AG04450 (cell line): ENCODE measurements at regions not wholly inside any gene's neighbourhood (a gene's known extent, or its start where the extent isn't known, plus 50 kb on each side); places are given as distances from the start of the nearest gene placed in this dataset.

ENCODE experiments used
- CTCF ChIA-PET: fragments of 300-600, 350-600 bp; formaldehyde crosslinking; extraction: SDS; loops from one replicate; lab custom pipeline; 2022; ENCODE audit warnings: antibody characterized with exemption, inconsistent platforms; lab: Charles Lee
- POLR2A ChIA-PET: fragments of 350-600 bp; formaldehyde crosslinking; extraction: SDS; loops from one replicate; lab custom pipeline; 2021; ENCODE audit warnings: antibody characterized with exemption, inconsistent platforms; lab: Yijun Ruan, JAX
- DNase-seq: peaks from one replicate; pipeline ENCODE4 v3.0.0-alpha.2; 2011; ENCODE audit warnings: low read depth, low spot score
- H3K27ac ChIP-seq: one replicate; pipeline ENCODE4 v1.5.1; 2012; ENCODE audit warnings: low read depth, low read length, control low read depth
- H3K27me3 ChIP-seq: one replicate; pipeline ENCODE4 v1.6.0; 2012; ENCODE audit warnings: low read length; ENCODE audit not compliant: control insufficient read depth, insufficient read depth
- H3K4me3 ChIP-seq: 2 replicates; pipeline ENCODE4 v1.5.1; 2011; ENCODE audit warnings: mild to moderate bottlenecking, low read depth, low read length, control low read depth
- H3K9me3 ChIP-seq: 2 replicates; pipeline ENCODE4 v1.5.1; 2012; ENCODE audit warnings: low read length; ENCODE audit not compliant: control insufficient read depth, insufficient read depth
- TF ChIP-seq, protein P1 (sequence below): IDR thresholded peaks from 2 replicates; pipeline ENCODE4 v1.5.1; 2011; ENCODE audit warnings: low read depth, low read length, control low read depth, inconsistent platforms

- ChIA-PET CTCF (no interaction called here), POLR2A (no interaction called here)
- Histone ChIP-seq H3K4me3 (no peak overlapping the region), H3K27ac (no peak overlapping the region), H3K27me3 (no peaks in the 10 kb centered on the region), H3K9me3 (peaks cover 4% of the 10 kb centered on the region)
- no peak for DNase-seq
- TF ChIP-seq, protein P1, sequence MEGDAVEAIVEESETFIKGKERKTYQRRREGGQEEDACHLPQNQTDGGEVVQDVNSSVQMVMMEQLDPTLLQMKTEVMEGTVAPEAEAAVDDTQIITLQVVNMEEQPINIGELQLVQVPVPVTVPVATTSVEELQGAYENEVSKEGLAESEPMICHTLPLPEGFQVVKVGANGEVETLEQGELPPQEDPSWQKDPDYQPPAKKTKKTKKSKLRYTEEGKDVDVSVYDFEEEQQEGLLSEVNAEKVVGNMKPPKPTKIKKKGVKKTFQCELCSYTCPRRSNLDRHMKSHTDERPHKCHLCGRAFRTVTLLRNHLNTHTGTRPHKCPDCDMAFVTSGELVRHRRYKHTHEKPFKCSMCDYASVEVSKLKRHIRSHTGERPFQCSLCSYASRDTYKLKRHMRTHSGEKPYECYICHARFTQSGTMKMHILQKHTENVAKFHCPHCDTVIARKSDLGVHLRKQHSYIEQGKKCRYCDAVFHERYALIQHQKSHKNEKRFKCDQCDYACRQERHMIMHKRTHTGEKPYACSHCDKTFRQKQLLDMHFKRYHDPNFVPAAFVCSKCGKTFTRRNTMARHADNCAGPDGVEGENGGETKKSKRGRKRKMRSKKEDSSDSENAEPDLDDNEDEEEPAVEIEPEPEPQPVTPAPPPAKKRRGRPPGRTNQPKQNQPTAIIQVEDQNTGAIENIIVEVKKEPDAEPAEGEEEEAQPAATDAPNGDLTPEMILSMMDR, result no peak
Observed at GRCh38 chr4:36489798-36490197, 208.4 kb downstream of the DTHD1 start.

DNA sequence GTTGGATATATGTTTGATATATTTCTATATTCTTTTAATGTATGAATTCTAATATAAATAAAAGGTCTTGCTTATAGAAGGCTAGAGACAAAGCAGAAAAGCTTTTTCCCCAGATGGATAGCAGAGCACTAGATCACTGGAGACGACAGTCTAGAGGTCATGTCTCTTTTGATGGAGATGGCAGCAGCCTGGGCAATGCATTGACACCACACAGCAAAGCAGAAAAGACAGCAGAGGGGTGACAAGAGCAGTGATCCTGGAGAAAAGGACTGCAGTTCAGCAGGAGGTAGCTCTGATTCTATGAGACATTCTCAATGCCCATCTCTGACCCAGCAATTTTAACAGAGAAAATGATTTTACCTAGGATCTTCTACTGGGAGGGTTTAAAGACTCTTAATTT, 210.6 kb downstream of the DTHD1 start:
- TF ChIP-seq, protein P1, result no peak
- no peak overlapping the region for H3K4me3 ChIP-seq
- no peaks in the 10 kb centered on the region for H3K27me3 ChIP-seq
- no peak for DNase-seq
- peaks cover 4% of the 10 kb centered on the region for H3K9me3 ChIP-seq
- ChIA-PET CTCF (no interaction called here), POLR2A (no interaction called here)
- H3K27ac ChIP-seq, result no peak overlapping the region

- TF ChIP-seq, protein P1, result no peak
- no peaks in the 10 kb centered on the region for H3K27me3 ChIP-seq
- ChIA-PET POLR2A (no interaction called here), CTCF (no interaction called here)
- DNase-seq, result no peak
- H3K4me3 ChIP-seq, result no peak overlapping the region
- H3K27ac ChIP-seq, result no peak overlapping the region
- peaks cover 4% of the 10 kb centered on the region for H3K9me3 ChIP-seq
Observed at GRCh38 chr4:36492590-36492989, 211.2 kb downstream of the DTHD1 start.

GRCh38 chr4:36493251-36493650, 211.8 kb downstream of the DTHD1 start:
- no peaks in the 10 kb centered on the region for H3K27me3 ChIP-seq
- peaks cover 4% of the 10 kb centered on the region; the same call in 1 of the 2 replicates for H3K9me3 ChIP-seq
- H3K4me3 ChIP-seq, result no peak overlapping the region
- no peak overlapping the region for H3K27ac ChIP-seq
- DNase-seq, result no peak
- TF ChIP-seq, protein P1, result no peak
- CTCF ChIA-PET, result no interaction called here
- POLR2A ChIA-PET, result no interaction called here

DNA sequence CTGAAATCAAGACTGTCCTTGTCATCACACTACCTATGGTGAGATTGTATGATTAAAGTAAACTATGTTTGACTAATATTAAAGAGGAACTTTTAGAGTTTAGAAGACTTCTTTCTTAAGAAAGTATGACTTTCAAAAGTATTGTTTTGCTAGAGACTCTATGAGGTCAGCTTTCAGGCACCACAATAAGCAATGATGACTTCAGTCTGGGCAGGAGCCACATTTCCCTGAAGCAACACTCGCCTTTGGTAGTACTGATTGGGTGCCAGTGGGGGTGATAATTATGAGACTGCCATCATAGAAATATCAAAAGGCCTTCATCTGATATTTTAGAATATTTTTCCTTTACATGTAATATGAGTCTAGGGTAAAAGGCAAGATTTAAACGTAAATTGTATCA, 212.6 kb downstream of the DTHD1 start:
- TF ChIP-seq, protein P1, result no peak
- Histone ChIP-seq H3K27ac (no peak overlapping the region), H3K9me3 (peaks cover 2% of the 10 kb centered on the region; the same call in 1 of the 2 replicates), H3K27me3 (no peaks in the 10 kb centered on the region), H3K4me3 (no peak overlapping the region)
- CTCF ChIA-PET, result no interaction called here
- POLR2A ChIA-PET, result no interaction called here
- no peak for DNase-seq
